PC-3 (cell line): ENCODE measurements at regions not wholly inside any gene's neighbourhood (a gene's known extent, or its start where the extent isn't known, plus 50 kb on each side); places are given as distances from the start of the nearest gene placed in this dataset.
"Not testable (repeated sequence)": the region's sequence is repeated elsewhere in the genome, so short reads cannot be mapped to it uniquely, and the experiment has no call there.

ENCODE experiments used
- ATAC-seq: fragments of 200-7000 bp; cut with Tn5 transposase; 2 replicates; pipeline ENCODE4 v1.9.1; 2020; ENCODE audit warnings: mild to moderate bottlenecking, moderate library complexity
- BruUV-seq: library from RNA; stranded (reverse); fragments of 400-500 nt; replicated peaks from 2 replicates; lab custom pipeline; 2021; lab: Mats Ljungman, UMichigan
- CTCF ChIA-PET: fragments of 300-600 bp; sonication (Branson Sonifier 250); formaldehyde crosslinking; loops from one replicate; lab custom pipeline; 2022; ENCODE audit warnings: antibody characterized with exemption; lab: Charles Lee
- POLR2A ChIA-PET: fragments of 300-600 bp; sonication (Branson Sonifier 250); formaldehyde crosslinking; loops from one replicate; lab custom pipeline; 2022; ENCODE audit warnings: antibody characterized with exemption; ENCODE audit not compliant: unreplicated experiment; lab: Charles Lee
- DNase-seq: peaks from one replicate; pipeline ENCODE4 v3.0.0-alpha.2; 2015
- H2AFZ ChIP-seq: fragments of 300-600 bp; sonication (generic); 2 replicates; pipeline ENCODE4 v1.6.0; 2016; ENCODE audit warnings: antibody characterized with exemption, low read length
- H3F3A ChIP-seq: fragments of 300-600 bp; sonication (generic); one replicate; pipeline ENCODE4 v1.6.0; 2017; ENCODE audit warnings: antibody characterized with exemption, low read length, control low read depth, mild to moderate bottlenecking; ENCODE audit not compliant: unreplicated experiment
- H3K27ac ChIP-seq: fragments of 300-600 bp; sonication (generic); 2 replicates; pipeline ENCODE4 v1.5.1; 2016; ENCODE audit warnings: mild to moderate bottlenecking, low read length
- H3K27me3 ChIP-seq: fragments of 300-600 bp; sonication (generic); 2 replicates; pipeline ENCODE4 v1.6.1; 2016; ENCODE audit warnings: low read length, mixed read lengths
- H3K36me3 ChIP-seq: fragments of 300-600 bp; sonication (generic); 2 replicates; pipeline ENCODE4 v1.6.1; 2016; ENCODE audit warnings: low read depth, mixed run types, low read length, mixed read lengths
- H3K4me1 ChIP-seq: fragments of 300-600 bp; sonication (generic); 2 replicates; pipeline ENCODE4 v1.5.1; 2016; ENCODE audit warnings: low read length; ENCODE audit not compliant: insufficient read depth
- H3K4me2 ChIP-seq: fragments of 300-600 bp; sonication (generic); 2 replicates; pipeline ENCODE4 v1.6.0; 2016; ENCODE audit warnings: low read length
- H3K4me3 ChIP-seq: fragments of 300-600 bp; sonication (generic); 2 replicates; pipeline ENCODE4 v1.5.1; 2016; ENCODE audit warnings: mild to moderate bottlenecking, low read length, mixed read lengths
- H3K79me2 ChIP-seq: fragments of 300-600 bp; sonication (generic); 2 replicates; pipeline ENCODE4 v1.6.1; 2017; ENCODE audit warnings: low read length, mixed read lengths
- H3K9ac ChIP-seq: fragments of 300-600 bp; sonication (generic); 2 replicates; pipeline ENCODE4 v1.6.0; 2016; ENCODE audit warnings: mild to moderate bottlenecking, low read length
- H3K9me2 ChIP-seq: fragments of 300-600 bp; sonication (generic); replicated peaks from 2 replicates; pipeline ENCODE4 v1.6.1; 2016; ENCODE audit warnings: mixed run types, low read length, mixed read lengths
- H3K9me3 ChIP-seq: fragments of 300-600 bp; sonication (generic); 2 replicates; pipeline ENCODE4 v1.6.1; 2016; ENCODE audit warnings: low read length, mixed read lengths
- H4K20me1 ChIP-seq: fragments of 300-600 bp; sonication (generic); 2 replicates; pipeline ENCODE4 v1.6.1; 2016; ENCODE audit warnings: low read length, mixed read lengths
- CTCF ChIP-seq: fragments of 300-600 bp; sonication (generic); conservative IDR thresholded peaks from 2 replicates; pipeline ENCODE4 v1.5.1; 2017; ENCODE audit warnings: antibody characterized with exemption, low read depth, mild to moderate bottlenecking, low read length
- EZH2 ChIP-seq: fragments of 300-600 bp; sonication (generic); IDR thresholded peaks from one replicate; pipeline ENCODE4 v1.6.1; 2017; ENCODE audit warnings: antibody characterized with exemption, mild to moderate bottlenecking, low read length; ENCODE audit not compliant: unreplicated experiment
- EZH2phosphoT487 ChIP-seq: fragments of 300-600 bp; sonication (generic); IDR thresholded peaks from 2 replicates; pipeline ENCODE4 v1.6.1; 2018; ENCODE audit warnings: mild to moderate bottlenecking, antibody characterized with exemption, low read length, borderline replicate concordance
- intact Hi-C: fragments of 100-400 bp; cut with micrococcal nuclease; formaldehyde crosslinking; loops from 2 replicates; pipeline ENCODE4 v1.9.0; 2023

DNA sequence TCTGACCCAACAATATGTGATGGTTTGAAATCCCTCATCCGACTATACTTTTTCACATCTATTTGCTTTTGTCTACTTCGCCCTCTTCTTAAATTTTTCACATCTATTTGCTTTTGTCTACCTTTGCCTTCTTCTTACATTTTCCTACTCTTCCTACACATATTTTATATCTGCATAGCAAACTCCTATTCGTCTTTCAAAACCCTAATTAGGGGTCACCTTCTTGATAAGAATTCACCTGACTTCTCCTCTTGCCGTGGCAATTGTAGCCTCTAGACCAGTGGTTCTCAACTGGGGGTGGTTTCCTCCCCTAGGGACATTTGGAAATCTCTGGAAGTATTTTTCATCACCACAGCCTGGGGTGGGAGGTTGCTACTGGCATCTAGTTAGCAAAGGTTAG is 607.4 kb downstream of the NTRK3 start:
- no peaks in the 10 kb centered on the region for H3K79me2 ChIP-seq
- BruUV-seq, result no TSS peak
- H3K27me3 ChIP-seq, result no peaks in the 10 kb centered on the region
- no peak overlapping the region for H3K27ac ChIP-seq
- no peak overlapping the region for H2AFZ ChIP-seq
- no peaks in the 10 kb centered on the region for H4K20me1 ChIP-seq
- H3K4me2 ChIP-seq, result no peak overlapping the region
- no peak overlapping the region for H3K4me3 ChIP-seq
- ChIA-PET CTCF (no interaction called here), POLR2A (no interaction called here)
- H3K9me3 ChIP-seq, result no peaks in the 10 kb centered on the region
- H3F3A ChIP-seq, result no peaks in the 10 kb centered on the region
- intact Hi-C loops, result no loop called here
- ATAC-seq (no peak), DNase-seq (no peak)
- no peak overlapping the region for H3K9ac ChIP-seq
- no peaks in the 10 kb centered on the region for H3K9me2 ChIP-seq
- no peaks in the 10 kb centered on the region for H3K36me3 ChIP-seq
- TF ChIP-seq EZH2 (no peak), EZH2phosphoT487 (no peak), CTCF (no peak)
- no peaks in the 10 kb centered on the region for H3K4me1 ChIP-seq

GRCh38 chr15:87648278-87648677 is 608.3 kb downstream of the NTRK3 start:
- no peaks in the 10 kb centered on the region for H3K27me3 ChIP-seq
- no peak overlapping the region for H3K9ac ChIP-seq
- H3F3A ChIP-seq, result no peaks in the 10 kb centered on the region
- DNase-seq (no peak), ATAC-seq (no peak)
- no peak overlapping the region for H3K4me2 ChIP-seq
- no peaks in the 10 kb centered on the region for H3K36me3 ChIP-seq
- H3K4me1 ChIP-seq, result no peaks in the 10 kb centered on the region
- no peaks in the 10 kb centered on the region for H4K20me1 ChIP-seq
- intact Hi-C loops, result no loop called here
- no TSS peak for BruUV-seq
- H3K79me2 ChIP-seq, result no peaks in the 10 kb centered on the region
- H3K4me3 ChIP-seq, result no peak overlapping the region
- no peak overlapping the region for H3K27ac ChIP-seq
- CTCF ChIA-PET, result no interaction called here
- no peak overlapping the region for H2AFZ ChIP-seq
- POLR2A ChIA-PET, result no interaction called here
- TF ChIP-seq EZH2, result no peak
- no peaks in the 10 kb centered on the region for H3K9me2 ChIP-seq
- no peaks in the 10 kb centered on the region for H3K9me3 ChIP-seq

GRCh38 chr15:87645723-87646122 is 610.8 kb downstream of the NTRK3 start:
- no peaks in the 10 kb centered on the region for H3K4me1 ChIP-seq
- ChIA-PET CTCF (no interaction called here), POLR2A (no interaction called here)
- no peak for ATAC-seq
- H3K9me3 ChIP-seq, result 0 out of 2 replicates have a peak, but pooled peaks cover 3% of the 10 kb centered on the region
- H2AFZ ChIP-seq, result no peak overlapping the region
- no peaks in the 10 kb centered on the region for H4K20me1 ChIP-seq
- TF ChIP-seq EZH2phosphoT487 (no peak), EZH2 (no peak), CTCF (no peak)
- BruUV-seq, result no TSS peak
- no peaks in the 10 kb centered on the region for H3K27me3 ChIP-seq
- H3K4me2 ChIP-seq, result no peak overlapping the region
- no peaks in the 10 kb centered on the region for H3F3A ChIP-seq
- no peak for DNase-seq
- no peak overlapping the region for H3K4me3 ChIP-seq
- H3K36me3 ChIP-seq, result no peaks in the 10 kb centered on the region
- intact Hi-C loops, result no loop called here
- H3K9ac ChIP-seq, result no peak overlapping the region
- H3K79me2 ChIP-seq, result no peaks in the 10 kb centered on the region
- H3K27ac ChIP-seq, result no peak overlapping the region
- no peaks in the 10 kb centered on the region for H3K9me2 ChIP-seq

DNA sequence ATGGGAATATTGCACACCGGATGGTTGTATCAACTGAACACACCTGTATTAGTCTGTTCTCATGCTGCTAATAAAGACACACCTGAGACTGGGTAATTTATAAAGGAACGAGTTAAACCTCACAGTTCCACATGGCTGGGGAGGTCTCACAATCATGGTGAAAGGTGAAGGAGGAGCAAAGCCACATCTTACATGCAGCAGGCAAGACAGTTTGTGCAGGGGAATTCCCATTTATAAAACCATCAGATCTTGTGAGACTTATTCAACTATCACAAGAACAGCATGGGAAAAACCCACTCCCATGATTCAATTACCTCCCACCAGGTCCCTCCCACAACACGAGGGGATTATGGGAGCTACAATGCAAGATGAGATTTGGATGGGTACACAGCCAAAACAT is 613.5 kb downstream of the NTRK3 start:
- DNase-seq, H3K79me2 ChIP-seq, H3K4me2 ChIP-seq, CTCF ChIA-PET, H3K9me2 ChIP-seq, H3F3A ChIP-seq, H3K36me3 ChIP-seq, H3K4me1 ChIP-seq, intact Hi-C loops, H3K27me3 ChIP-seq, H3K27ac ChIP-seq, ATAC-seq, H4K20me1 ChIP-seq, H3K9me3 ChIP-seq, H3K9ac ChIP-seq, H3K4me3 ChIP-seq, BruUV-seq, POLR2A ChIA-PET, H2AFZ ChIP-seq: not testable (repeated sequence)
